IMR-90 (cell line): ENCODE measurements at regions not wholly inside any gene's neighbourhood (a gene's known extent, or its start where the extent isn't known, plus 50 kb on each side); places are given as distances from the start of the nearest gene placed in this dataset.

Source experiments
- ATAC-seq: fragments of 200-7000 bp; cut with Tn5 transposase; 2 replicates; pipeline ENCODE4 v1.9.1; 2020; ENCODE audit warnings: low read depth, mild to moderate bottlenecking, moderate library complexity
- BruUV-seq: library from RNA; stranded (reverse); fragments of 400-500 nt; replicated peaks from 2 replicates; lab custom pipeline; 2021; lab: Mats Ljungman, UMichigan
- CTCF ChIA-PET: fragments of 300-600 bp; formaldehyde crosslinking; extraction: SDS; loops from one replicate; lab custom pipeline; 2021; ENCODE audit warnings: antibody characterized with exemption; lab: Yijun Ruan, JAX
- POLR2A ChIA-PET: fragments of 300-600 bp; sonication (Branson Sonifier 250); formaldehyde crosslinking; loops from one replicate; lab custom pipeline; 2022; ENCODE audit warnings: antibody characterized with exemption; ENCODE audit not compliant: unreplicated experiment; lab: Charles Lee
- DNase-seq: peaks from one replicate; pipeline ENCODE4 v3.0.0; 2013
- H2AFZ ChIP-seq: replicated peaks from 2 replicates; pipeline ENCODE3; 2013; ENCODE audit warnings: low read length, mild to moderate bottlenecking; ENCODE audit not compliant: poor library complexity
- H2AK5ac ChIP-seq: 2 replicates; pipeline ENCODE4 v1.6.1; 2013; ENCODE audit warnings: low read depth, low read length, inconsistent platforms
- H2AK9ac ChIP-seq: replicated peaks from 2 replicates; pipeline ENCODE3; 2013; ENCODE audit warnings: mild to moderate bottlenecking, low read depth, low read length, moderate library complexity; ENCODE audit not compliant: poor library complexity
- H2BK120ac ChIP-seq: 2 replicates; pipeline ENCODE4 v1.6.1; 2013; ENCODE audit warnings: low read depth, low read length, inconsistent platforms
- H2BK15ac ChIP-seq: 3 replicates; pipeline ENCODE4 v1.6.1; 2013; ENCODE audit warnings: low read depth, low read length, inconsistent platforms
- H2BK20ac ChIP-seq: 2 replicates; pipeline ENCODE4 v1.6.1; 2013; ENCODE audit warnings: low read depth, mild to moderate bottlenecking, inconsistent platforms, low read length, moderate library complexity
- H2BK5ac ChIP-seq: 2 replicates; pipeline ENCODE4 v1.6.1; 2013; ENCODE audit warnings: mild to moderate bottlenecking, low read depth, low read length, inconsistent platforms; ENCODE audit not compliant: poor library complexity, severe bottlenecking
- H3K14ac ChIP-seq: replicated peaks from 2 replicates; pipeline ENCODE4 v1.6.1; 2013; ENCODE audit warnings: low read depth, low read length, inconsistent platforms
- H3K18ac ChIP-seq: 2 replicates; pipeline ENCODE4 v1.6.1; 2013; ENCODE audit warnings: low read depth, low read length, control low read depth
- H3K23ac ChIP-seq: 2 replicates; pipeline ENCODE4 v1.6.1; 2013; ENCODE audit warnings: low read depth, low read length, inconsistent platforms
- H3K27ac ChIP-seq: 2 replicates; pipeline ENCODE4 v1.5.1; 2013; ENCODE audit warnings: mild to moderate bottlenecking, control low read depth, low read length; ENCODE audit not compliant: insufficient read depth
- H3K27me3 ChIP-seq: 2 replicates; pipeline ENCODE4 v1.6.1; 2013; ENCODE audit warnings: low read length; ENCODE audit not compliant: control insufficient read depth, insufficient read depth
- H3K36me3 ChIP-seq: 2 replicates; pipeline ENCODE4 v1.6.1; 2013; ENCODE audit warnings: low read length, mixed read lengths; ENCODE audit not compliant: control insufficient read depth, insufficient read depth
- H3K4ac ChIP-seq: 2 replicates; pipeline ENCODE4 v1.6.1; 2013; ENCODE audit warnings: low read depth, low read length, inconsistent platforms
- H3K4me1 ChIP-seq: 2 replicates; pipeline ENCODE4 v1.6.1; 2013; ENCODE audit warnings: low read length, mixed read lengths; ENCODE audit not compliant: control insufficient read depth, insufficient read depth
- H3K4me2 ChIP-seq: 2 replicates; pipeline ENCODE4 v1.6.1; 2013; ENCODE audit warnings: low read depth, mild to moderate bottlenecking, control low read depth, low read length, moderate library complexity
- H3K4me3 ChIP-seq: 2 replicates; pipeline ENCODE4 v1.5.1; 2013; ENCODE audit warnings: low read depth, mild to moderate bottlenecking, control low read depth, low read length, moderate library complexity; ENCODE audit not compliant: insufficient read depth
- H3K56ac ChIP-seq: 2 replicates; pipeline ENCODE4 v1.6.1; 2013; ENCODE audit warnings: low read length, inconsistent platforms; ENCODE audit not compliant: insufficient read depth; ENCODE audit errors: extremely low read depth
- H3K79me1 ChIP-seq, 2 experiments: 2 replicates each; pipeline ENCODE4 v1.6.1; 2013; ENCODE audit warnings: low read length in 2 of 2, inconsistent platforms in 1 of 2, low read depth in 1 of 2
- H3K9ac ChIP-seq: 2 replicates; pipeline ENCODE4 v1.6.1; 2013; ENCODE audit warnings: low read depth, low read length, control low read depth
- H3K9me1 ChIP-seq: 2 replicates; pipeline ENCODE4 v1.6.1; 2013; ENCODE audit warnings: low read length, inconsistent platforms; ENCODE audit not compliant: insufficient read depth
- H3K9me3 ChIP-seq: 2 replicates; pipeline ENCODE4 v1.6.1; 2013; ENCODE audit warnings: low read length; ENCODE audit not compliant: control insufficient read depth, insufficient read depth
- H4K20me1 ChIP-seq: 2 replicates; pipeline ENCODE4 v1.6.1; 2013; ENCODE audit warnings: low read length, inconsistent platforms; ENCODE audit not compliant: insufficient read depth
- H4K5ac ChIP-seq: 2 replicates; pipeline ENCODE4 v1.6.1; 2013; ENCODE audit warnings: mild to moderate bottlenecking, low read depth, low read length, control low read depth
- H4K8ac ChIP-seq, 2 experiments: 2 replicates each; pipeline ENCODE4 v1.6.1; 2013; ENCODE audit warnings: low read depth in 2 of 2, low read length in 2 of 2, control low read depth in 1 of 2, inconsistent platforms in 1 of 2
- H4K91ac ChIP-seq: 2 replicates; pipeline ENCODE4 v1.6.1; 2013; ENCODE audit warnings: low read depth, low read length, inconsistent platforms; ENCODE audit not compliant: insufficient read depth
- BHLHE40 ChIP-seq: fragments of 150-350 bp; IDR thresholded peaks from 2 replicates; pipeline ENCODE4 v1.6.1; 2016; ENCODE audit warnings: mild to moderate bottlenecking, low read depth, low read length
- CEBPB ChIP-seq: IDR thresholded peaks from 2 replicates; pipeline ENCODE4 v1.6.1; 2012; ENCODE audit warnings: low read depth, low read length, improper control_type of control experiment
- CHD1 ChIP-seq: IDR thresholded peaks from 2 replicates; pipeline ENCODE4 v1.6.1; 2012; ENCODE audit warnings: low read depth, low read length, improper control_type of control experiment
- CTCF ChIP-seq: conservative IDR thresholded peaks from 2 replicates; pipeline ENCODE4 v1.5.1; 2012; ENCODE audit warnings: mild to moderate bottlenecking, low read depth, low read length, improper control_type of control experiment
- ELK1 ChIP-seq: fragments of 150-350 bp; IDR thresholded peaks from 2 replicates; pipeline ENCODE4 v1.6.1; 2016; ENCODE audit warnings: low read depth, mild to moderate bottlenecking, low read length, moderate library complexity, borderline replicate concordance
- FOS ChIP-seq: fragments of 150-350 bp; IDR thresholded peaks from 2 replicates; pipeline ENCODE4 v1.6.1; 2016; ENCODE audit warnings: low read depth, low read length
- MAFK ChIP-seq: IDR thresholded peaks from 2 replicates; pipeline ENCODE4 v1.6.1; 2012; ENCODE audit warnings: low read depth, low read length, improper control_type of control experiment
- MAZ ChIP-seq: IDR thresholded peaks from 2 replicates; pipeline ENCODE4 v1.6.1; 2012; ENCODE audit warnings: low read depth, mild to moderate bottlenecking, low read length, improper control_type of control experiment, moderate library complexity, borderline replicate concordance
- MXI1 ChIP-seq: IDR thresholded peaks from 2 replicates; pipeline ENCODE4 v1.6.1; 2012; ENCODE audit warnings: low read depth, mild to moderate bottlenecking, low read length, moderate library complexity, borderline replicate concordance
- NFE2L2 ChIP-seq: fragments of 150-350 bp; IDR thresholded peaks from 2 replicates; pipeline ENCODE4 v1.6.1; 2016; ENCODE audit warnings: low read depth, mild to moderate bottlenecking, low read length
- RAD21 ChIP-seq: IDR thresholded peaks from 2 replicates; pipeline ENCODE4 v1.6.1; 2012; ENCODE audit warnings: low read length, improper control_type of control experiment
- RCOR1 ChIP-seq: IDR thresholded peaks from 2 replicates; pipeline ENCODE4 v1.6.1; 2012; ENCODE audit warnings: mild to moderate bottlenecking, low read length, improper control_type of control experiment; ENCODE audit not compliant: insufficient replicate concordance
- RFX5 ChIP-seq: IDR thresholded peaks from 2 replicates; pipeline ENCODE4 v1.8.0; 2012; ENCODE audit warnings: low read depth, mild to moderate bottlenecking, low read length, moderate library complexity
- SMC3 ChIP-seq: fragments of 150-350 bp; IDR thresholded peaks from 2 replicates; pipeline ENCODE4 v1.6.1; 2016; ENCODE audit warnings: low read depth, mild to moderate bottlenecking, antibody characterized with exemption, low read length, moderate library complexity
- WGBS, 2 experiments: methylation state at CpG; one replicate each; pipeline versions ENCODE4 v1.1.5 to v1.1.7; 2013; ENCODE audit warnings: missing lambda C conversion rate in 2 of 2; ENCODE audit not compliant: insufficient read length in 1 of 2; ENCODE audit errors: extremely low coverage in 2 of 2; 5-methylcytosine and 5-hydroxymethylcytosine counted together
- dilution Hi-C: fragments of 300-500 bp; cut with HindIII; formaldehyde crosslinking; loops from one replicate; pipeline ENCODE4 v1.14.3; 2018; ENCODE audit warnings: low sequenced_read_pairs; ENCODE audit not compliant: unreplicated experiment
- in situ Hi-C: fragments of 300-500 bp; cut with MboI; formaldehyde crosslinking; loops from 3 replicates; pipeline ENCODE4 v1.14.3; 2019; ENCODE audit warnings: low sequenced_read_pairs, inconsistent platforms, mixed read lengths
- intact Hi-C: fragments of 100-400 bp; cut with micrococcal nuclease; formaldehyde crosslinking; loops from 2 replicates; pipeline ENCODE4 v1.10.0; 2022
- TF ChIP-seq, protein P1 (sequence below): fragments of 150-350 bp; IDR thresholded peaks from 2 replicates; pipeline ENCODE4 v1.6.1; 2017; ENCODE audit warnings: mild to moderate bottlenecking, antibody characterized with exemption, low read length, low read depth

GRCh38 chr11:109597336-109597735 is 175.3 kb downstream of the C11orf87 start:
- ChIA-PET CTCF (no interaction called here), POLR2A (no interaction called here)
- dilution Hi-C loops (no loop called here), intact Hi-C loops (no loop called here), in situ Hi-C loops (no loop called here)
- H3K23ac ChIP-seq: no peak overlapping the region
- no peaks in the 10 kb centered on the region for H4K20me1 ChIP-seq
- no peaks in the 10 kb centered on the region for H3K4me1 ChIP-seq
- 67% methylated on average over 4 of the region's 4 CpGs; no CpG with 5 or more reads in 1 of the 2 experiments for WGBS, 2 experiments
- no peak overlapping the region for H4K91ac ChIP-seq
- H3K4me3 ChIP-seq: no peak overlapping the region
- no peak overlapping the region for H3K27ac ChIP-seq
- no peaks in the 10 kb centered on the region for H3K9me1 ChIP-seq
- no peak overlapping the region for H3K18ac ChIP-seq
- H2AK5ac ChIP-seq: no peak overlapping the region
- no peak overlapping the region for H2BK20ac ChIP-seq
- no peaks in the 10 kb centered on the region for H3K79me1 ChIP-seq
- H3K4ac ChIP-seq: no peak overlapping the region
- H3K14ac ChIP-seq: no peak overlapping the region
- DNase-seq (no peak), ATAC-seq (no peak)
- no peaks in the 10 kb centered on the region for H3K9me3 ChIP-seq
- no peaks in the 10 kb centered on the region for H3K27me3 ChIP-seq
- no peak overlapping the region for H2BK5ac ChIP-seq
- H4K5ac ChIP-seq: no peak overlapping the region
- no peaks in the 10 kb centered on the region for H3K36me3 ChIP-seq
- no peak overlapping the region for H2AFZ ChIP-seq
- BruUV-seq: no TSS peak
- no peak overlapping the region for H2BK15ac ChIP-seq
- no peak overlapping the region for H3K56ac ChIP-seq
- no peak overlapping the region for H2BK120ac ChIP-seq
- no peak overlapping the region for H2AK9ac ChIP-seq
- H4K8ac ChIP-seq: no peak overlapping the region
- H3K4me2 ChIP-seq: no peak overlapping the region
- TF ChIP-seq MAZ (no peak), CEBPB (no peak), MAFK (no peak), ELK1 (no peak), CHD1 (no peak), MXI1 (no peak), CTCF (no peak), FOS (no peak), NFE2L2 (no peak), RAD21 (no peak), RFX5 (no peak), RCOR1 (no peak), SMC3 (no peak), BHLHE40 (no peak)
- TF ChIP-seq, protein P1, sequence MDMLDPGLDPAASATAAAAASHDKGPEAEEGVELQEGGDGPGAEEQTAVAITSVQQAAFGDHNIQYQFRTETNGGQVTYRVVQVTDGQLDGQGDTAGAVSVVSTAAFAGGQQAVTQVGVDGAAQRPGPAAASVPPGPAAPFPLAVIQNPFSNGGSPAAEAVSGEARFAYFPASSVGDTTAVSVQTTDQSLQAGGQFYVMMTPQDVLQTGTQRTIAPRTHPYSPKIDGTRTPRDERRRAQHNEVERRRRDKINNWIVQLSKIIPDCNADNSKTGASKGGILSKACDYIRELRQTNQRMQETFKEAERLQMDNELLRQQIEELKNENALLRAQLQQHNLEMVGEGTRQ: no peak
- H3K9ac ChIP-seq: no peak overlapping the region
